MV-4-11 (cell line): ENCODE measurements at regions not wholly inside any gene's neighbourhood (a gene's known extent, or its start where the extent isn't known, plus 50 kb on each side); places are given as distances from the start of the nearest gene placed in this dataset.

Experiments used
- DNase-seq: peaks from one replicate; lab custom pipeline; 2025; lab: John Stamatoyannopoulos, UW

DNA sequence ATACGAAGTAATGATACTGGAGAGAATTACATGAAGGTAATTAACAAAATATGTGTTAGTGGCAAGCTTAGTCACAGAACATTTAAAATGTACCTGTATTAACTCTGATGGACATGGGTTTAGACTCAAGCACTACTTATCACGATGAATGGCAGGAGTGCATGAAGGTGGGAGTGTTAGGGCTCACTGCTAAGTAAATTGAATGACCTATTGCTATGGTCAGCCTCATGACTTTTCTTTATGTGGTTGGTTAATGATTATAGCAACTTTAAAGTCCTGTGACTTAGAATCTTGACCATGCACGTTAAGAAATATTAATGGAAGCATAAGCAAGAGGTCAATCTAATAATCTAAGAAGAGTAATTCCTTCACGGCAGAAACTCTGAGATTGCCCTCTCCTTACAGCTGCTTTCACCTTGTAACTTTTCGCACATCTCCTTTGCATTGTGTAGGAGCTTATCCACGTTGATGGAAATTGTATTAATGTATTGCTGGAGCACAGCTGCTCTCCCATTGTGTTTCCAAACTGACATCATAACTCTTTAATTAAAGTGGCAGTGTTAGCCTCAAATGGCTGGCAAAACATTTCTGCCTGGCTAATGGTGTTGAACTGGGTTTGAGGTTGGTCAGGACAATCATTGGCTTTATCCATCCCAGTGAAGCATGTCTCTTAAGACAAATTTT lies 114.5 kb downstream of the RXFP2 start:
- DNase-seq = no peak

GRCh38 chr13:31859571-31859970 lies 120.2 kb downstream of the RXFP2 start:
- no peak for DNase-seq

DNA sequence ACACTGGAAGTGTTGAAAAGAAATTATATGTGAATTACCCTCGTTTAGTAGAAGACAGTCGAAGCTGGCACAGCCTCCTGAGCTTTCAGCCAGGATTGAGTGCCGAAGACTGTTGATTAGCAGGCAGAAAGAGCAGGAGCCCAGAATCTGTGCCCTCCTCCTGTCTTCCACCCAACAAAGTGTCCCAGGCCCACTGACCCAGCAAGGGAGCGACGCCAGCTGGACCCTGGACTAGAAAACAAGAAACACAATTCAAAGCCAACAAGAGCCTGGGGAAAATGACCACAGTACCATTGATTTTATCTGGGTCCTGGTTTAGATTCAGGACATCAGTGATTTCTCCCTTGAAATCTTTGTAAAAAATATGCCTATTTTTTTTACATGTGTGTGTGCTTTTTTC lies 120.7 kb downstream of the RXFP2 start:
- no peak for DNase-seq

DNA sequence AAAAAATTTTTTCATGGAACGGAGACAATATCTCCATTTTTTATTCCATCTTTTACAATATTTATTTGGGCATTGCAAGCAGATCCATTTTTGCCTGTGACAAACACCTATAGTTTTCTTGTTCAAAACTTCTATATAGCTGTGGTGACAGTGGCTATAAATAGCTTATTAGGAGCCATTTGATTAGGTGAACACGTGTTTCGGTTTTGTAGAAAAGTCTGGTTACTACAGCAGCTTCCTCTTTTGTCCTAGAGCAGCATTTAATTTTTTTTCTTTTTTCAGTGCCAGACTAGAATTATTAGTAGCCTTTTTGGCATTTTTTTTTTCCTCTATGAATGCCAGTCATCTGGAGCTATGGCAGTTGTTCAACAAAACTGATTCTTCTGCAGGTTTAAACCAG lies 123.5 kb downstream of the RXFP2 start:
- DNase-seq = peak; percentile 38

GRCh38 chr13:31864307-31864706 lies 125.0 kb downstream of the RXFP2 start:
- no peak for DNase-seq

DNA sequence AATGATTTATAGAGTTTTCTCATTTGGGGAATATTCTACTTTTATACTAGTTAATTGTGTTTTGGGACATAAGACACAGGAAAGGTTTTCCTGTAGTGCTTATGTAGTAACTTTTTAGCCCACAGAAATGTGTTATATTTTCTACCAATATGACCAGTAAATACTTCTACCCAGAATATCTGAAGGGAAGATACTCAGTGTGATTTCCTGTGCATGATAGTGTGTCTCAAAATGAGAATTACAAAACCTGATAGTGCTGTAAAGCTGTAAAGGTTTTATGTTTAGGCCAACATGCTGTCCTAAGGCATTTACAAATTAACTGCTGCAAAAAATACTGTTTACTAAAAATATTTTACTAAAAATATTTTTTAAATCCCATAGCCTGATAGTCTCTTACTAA lies 126.8 kb downstream of the RXFP2 start:
- no peak for DNase-seq

- no peak for DNase-seq
Measured at GRCh38 chr13:31867709-31868108, 128.4 kb downstream of the RXFP2 start.

GRCh38 chr13:31869582-31869981 lies 130.3 kb downstream of the RXFP2 start:
- DNase-seq = no peak

DNA sequence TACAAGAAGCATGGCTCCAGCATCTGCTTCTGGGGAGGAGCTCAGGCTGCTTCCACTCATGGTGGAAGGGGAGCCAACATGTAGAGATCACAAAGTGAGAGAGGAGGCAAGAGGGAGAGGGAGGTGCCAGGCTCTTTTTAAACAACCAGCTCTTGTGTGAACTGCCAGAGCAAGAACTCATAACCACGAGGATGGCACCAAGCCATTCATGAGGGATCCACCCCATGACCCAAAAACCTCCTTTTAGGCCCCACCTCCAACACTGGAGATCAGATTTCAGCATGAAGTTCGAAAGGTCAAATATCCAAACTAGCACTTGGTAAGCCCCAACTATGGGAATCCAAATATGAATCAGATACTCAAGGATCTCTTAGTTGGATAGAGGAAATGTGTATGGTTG lies 131.2 kb downstream of the RXFP2 start:
- no peak for DNase-seq

GRCh38 chr13:31873145-31873544 lies 133.8 kb downstream of the RXFP2 start:
- DNase-seq = no peak

GRCh38 chr13:31875134-31875533 lies 135.8 kb downstream of the RXFP2 start:
- no peak for DNase-seq

GRCh38 chr13:31878052-31878451 lies 138.7 kb downstream of the RXFP2 start:
- DNase-seq = no peak

DNA sequence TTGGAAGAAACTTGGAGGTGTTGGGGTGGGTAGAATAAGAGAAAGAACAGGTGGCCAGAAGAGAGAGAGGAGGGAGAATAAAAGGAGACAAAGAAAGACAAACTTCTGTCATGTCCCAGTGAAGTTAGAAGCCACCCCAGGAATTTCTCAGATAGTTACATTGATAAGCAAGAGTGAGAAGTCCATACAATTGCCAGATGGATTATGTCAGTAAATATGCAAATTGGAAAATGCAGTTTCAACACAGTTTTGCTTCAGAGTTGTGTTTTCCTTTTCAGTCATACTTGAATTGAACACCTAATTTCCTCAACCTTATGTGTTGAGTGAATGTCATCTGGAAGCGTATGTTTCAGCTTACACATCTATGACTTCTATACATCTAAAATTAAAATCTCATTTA lies 139.2 kb downstream of the RXFP2 start:
- DNase-seq = no peak

DNA sequence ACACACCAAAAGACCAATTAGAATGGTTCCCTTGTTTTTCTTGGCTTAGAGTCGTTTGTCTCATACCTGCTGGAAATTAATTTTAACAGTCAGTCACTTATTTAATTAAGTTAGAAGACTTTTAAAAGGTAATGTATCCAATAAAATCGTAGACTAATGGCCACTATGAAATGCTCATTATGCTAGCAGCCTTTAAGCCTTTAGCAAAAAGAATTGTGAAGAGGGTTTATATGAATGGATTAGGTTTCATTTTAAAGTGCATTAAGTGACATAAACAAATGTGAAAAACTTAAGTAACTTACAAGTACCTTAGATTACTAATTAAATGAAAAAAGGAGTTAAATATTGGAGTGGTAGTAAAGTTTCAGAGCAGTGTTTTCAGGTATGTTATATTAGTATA lies 139.6 kb downstream of the RXFP2 start:
- DNase-seq = no peak

DNA sequence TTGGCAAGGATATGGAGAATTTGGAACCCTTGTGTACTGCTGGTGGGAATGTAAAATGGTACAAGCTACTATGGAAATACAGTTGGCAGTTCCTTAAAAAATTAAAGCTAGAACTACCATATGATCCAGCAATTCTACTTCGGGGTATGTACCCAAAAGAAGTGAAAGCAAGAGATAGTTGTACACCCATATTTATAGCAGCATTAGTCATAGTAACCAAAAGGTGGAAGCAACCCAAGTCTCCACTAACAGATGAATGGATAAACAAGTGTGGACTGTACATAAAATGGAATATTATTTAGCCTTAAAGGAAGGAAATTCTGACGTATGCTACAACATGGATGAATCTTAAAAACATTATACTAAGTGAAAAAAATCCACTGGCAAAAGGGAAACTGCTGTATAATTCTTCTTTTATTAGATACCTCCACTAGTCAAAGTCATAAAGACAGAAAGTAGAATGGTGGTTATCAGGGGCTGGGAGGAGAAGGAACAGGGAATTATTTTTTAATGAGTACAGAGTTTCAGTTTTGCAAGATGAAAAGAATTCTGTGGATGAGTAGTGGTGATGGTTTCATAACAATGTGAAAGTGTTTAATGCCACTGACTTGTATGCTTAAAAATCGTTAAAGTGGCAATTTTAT lies 141.6 kb downstream of the RXFP2 start:
- DNase-seq = peak; percentile 73

DNA sequence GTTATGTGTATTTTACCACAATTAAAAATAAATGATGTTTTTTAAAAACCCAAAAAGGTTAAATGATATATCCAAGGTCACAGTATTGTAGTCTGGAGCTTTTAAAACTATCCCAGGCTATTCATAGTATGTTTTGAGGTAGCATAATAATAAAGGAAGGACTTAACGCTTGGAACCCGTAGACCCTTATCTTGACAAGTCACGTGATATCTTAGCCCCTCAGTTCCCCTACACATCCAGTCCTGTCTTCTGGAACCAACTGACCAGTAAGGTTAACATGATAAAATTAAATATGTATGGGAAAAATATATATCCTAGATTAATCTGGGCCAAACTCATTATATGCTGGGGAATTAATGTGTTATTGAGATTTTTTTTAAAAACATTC lies 142.2 kb downstream of the RXFP2 start:
- no peak for DNase-seq

DNA sequence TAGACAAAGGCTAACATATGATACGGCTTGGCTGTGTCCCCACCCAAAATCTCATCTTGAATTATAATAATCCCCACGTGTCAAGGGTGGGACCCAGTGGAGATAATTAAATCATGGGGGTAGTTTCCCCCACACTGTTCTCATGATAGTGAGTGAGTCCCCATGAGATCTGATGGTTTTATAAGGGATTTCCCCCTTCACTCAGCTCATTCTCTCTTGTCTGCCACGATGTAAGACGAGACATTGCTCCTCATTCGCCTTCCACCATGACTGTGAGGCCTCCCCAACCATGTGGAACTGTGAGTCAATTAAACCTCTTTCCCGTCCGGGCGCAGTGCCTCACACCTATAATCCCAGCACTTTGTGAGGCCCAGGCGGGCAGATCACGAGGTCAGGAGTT lies 143.5 kb downstream of the RXFP2 start:
- DNase-seq = no peak

- no peak for DNase-seq
Measured at GRCh38 chr13:31884556-31884955, 145.2 kb downstream of the RXFP2 start.

GRCh38 chr13:31885994-31886393 lies 145.6 kb upstream of the FRY start:
- no peak for DNase-seq

DNA sequence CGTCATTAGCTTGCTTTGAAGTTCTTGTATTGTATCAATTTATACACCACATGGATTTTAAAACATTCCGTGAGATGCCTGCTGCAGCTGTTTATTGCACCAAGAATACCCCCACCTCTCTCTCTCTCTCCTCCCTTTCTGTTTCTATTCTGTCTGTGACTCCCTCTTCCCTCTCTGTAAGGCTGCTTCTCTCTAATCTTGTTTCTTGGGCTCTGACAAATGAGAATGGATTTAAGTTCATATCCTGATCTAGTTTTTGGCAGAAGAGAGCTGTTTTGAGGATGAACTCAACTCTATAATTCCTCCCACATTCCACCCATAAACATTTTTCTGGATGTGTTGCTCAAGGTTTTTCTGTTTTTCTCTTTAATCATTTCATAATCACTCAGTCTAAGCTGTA lies 144.3 kb upstream of the FRY start:
- no peak for DNase-seq

GRCh38 chr13:31890946-31891345 lies 140.6 kb upstream of the FRY start:
- no peak for DNase-seq

- peak; percentile 28 for DNase-seq
Measured at GRCh38 chr13:31891472-31891871, 140.1 kb upstream of the FRY start.

- no peak for DNase-seq
Measured at GRCh38 chr13:31894931-31895330, 136.6 kb upstream of the FRY start.

DNA sequence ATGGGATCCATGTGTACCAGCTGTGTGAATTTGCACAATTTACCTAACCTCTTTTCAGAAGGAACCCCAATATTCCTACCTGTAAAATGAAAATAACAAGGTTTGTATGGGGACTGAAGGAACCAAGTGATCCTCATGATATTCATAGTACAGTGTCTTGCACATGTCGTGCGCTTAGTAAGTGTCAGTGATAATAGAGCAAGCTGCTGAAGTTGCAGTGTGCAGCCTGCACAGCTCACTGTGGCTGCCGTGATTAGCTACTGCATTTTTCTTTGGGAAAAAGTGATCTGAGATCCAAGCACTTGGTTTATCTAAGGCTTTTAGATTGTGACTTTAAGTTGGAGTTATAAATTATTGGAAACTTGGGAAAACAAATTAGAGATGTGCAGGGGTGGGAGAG lies 135.9 kb upstream of the FRY start:
- DNase-seq = no peak
